Activated naive CD4-positive, alpha-beta T cell treated with anti-CD3 and anti-CD28 coated beads for 36 hours (primary cell): ENCODE measurements at regions not wholly inside any gene's neighbourhood (a gene's known extent, or its start where the extent isn't known, plus 50 kb on each side); places are given as distances from the start of the nearest gene placed in this dataset.

Experiments used
- CTCF ChIA-PET: fragments of 350-600 bp; sonication (Branson Sonifier 250); formaldehyde crosslinking; loops from one replicate; lab custom pipeline; 2021; ENCODE audit warnings: antibody characterized with exemption; lab: Charles Lee
- DNase-seq: peaks from one replicate; pipeline ENCODE4 v3.0.0-alpha.2; 2020
- H3K27ac Mint-ChIP-seq: one replicate; pipeline ENCODE4 v1.8.0; 2021; ENCODE audit warnings: mild to moderate bottlenecking, mixed read lengths
- H3K27me3 Mint-ChIP-seq: one replicate; pipeline ENCODE4 v1.8.0; 2021; ENCODE audit warnings: low read depth, mixed read lengths
- H3K36me3 Mint-ChIP-seq: one replicate; pipeline ENCODE4 v1.8.0; 2021; ENCODE audit warnings: low read depth, mixed read lengths
- H3K4me1 Mint-ChIP-seq: one replicate; pipeline ENCODE4 v1.8.0; 2021; ENCODE audit warnings: low read depth, mixed read lengths
- H3K4me3 Mint-ChIP-seq: one replicate; pipeline ENCODE4 v1.8.0; 2021; ENCODE audit warnings: mild to moderate bottlenecking, moderate library complexity, mixed read lengths
- H3K9me3 Mint-ChIP-seq: one replicate; pipeline ENCODE4 v1.8.0; 2021; ENCODE audit warnings: mixed read lengths
- intact Hi-C: fragments of 100-400 bp; cut with micrococcal nuclease; formaldehyde crosslinking; loops from one replicate; pipeline ENCODE4 v1.15.1; 2023

GRCh38 chr18:40974448-40974847 lies 980.6 kb upstream of the PIK3C3 start:
- CTCF ChIA-PET, result interaction anchor here (0.6 to 0.7 kb wide), 2 partner anchors 43 to 845 kb away, joined by 3 read pairs; no protein-coding TSS in a partner anchor
- H3K4me1 Mint-ChIP-seq, result no peaks in the 10 kb centered on the region
- intact Hi-C loops, result no loop called here
- H3K36me3 Mint-ChIP-seq, result no peaks in the 10 kb centered on the region
- H3K27me3 Mint-ChIP-seq, result no peaks in the 10 kb centered on the region
- no peak for DNase-seq
- no peak overlapping the region for H3K4me3 Mint-ChIP-seq
- H3K9me3 Mint-ChIP-seq, result peaks cover 10% of the 10 kb centered on the region
- H3K27ac Mint-ChIP-seq, result no peak overlapping the region

GRCh38 chr18:40962784-40963183 lies 992.2 kb upstream of the PIK3C3 start:
- CTCF ChIA-PET, result no interaction called here
- intact Hi-C loops, result no loop called here
- no peaks in the 10 kb centered on the region for H3K36me3 Mint-ChIP-seq
- H3K27ac Mint-ChIP-seq, result no peak overlapping the region
- DNase-seq, result no peak
- no peak overlapping the region for H3K4me3 Mint-ChIP-seq
- H3K9me3 Mint-ChIP-seq, result peaks cover 10% of the 10 kb centered on the region
- no peaks in the 10 kb centered on the region for H3K27me3 Mint-ChIP-seq
- no peaks in the 10 kb centered on the region for H3K4me1 Mint-ChIP-seq

GRCh38 chr18:40957533-40958070 lies 997.4 kb upstream of the PIK3C3 start:
- H3K36me3 Mint-ChIP-seq, result no peaks in the 10 kb centered on the region
- DNase-seq, result no peak
- H3K4me3 Mint-ChIP-seq, result no peak overlapping the region
- H3K4me1 Mint-ChIP-seq, result no peaks in the 10 kb centered on the region
- peaks cover 11% of the 10 kb centered on the region for H3K9me3 Mint-ChIP-seq
- H3K27me3 Mint-ChIP-seq, result no peaks in the 10 kb centered on the region
- intact Hi-C loops, result no loop called here
- H3K27ac Mint-ChIP-seq, result no peak overlapping the region
- CTCF ChIA-PET, result no interaction called here

DNA sequence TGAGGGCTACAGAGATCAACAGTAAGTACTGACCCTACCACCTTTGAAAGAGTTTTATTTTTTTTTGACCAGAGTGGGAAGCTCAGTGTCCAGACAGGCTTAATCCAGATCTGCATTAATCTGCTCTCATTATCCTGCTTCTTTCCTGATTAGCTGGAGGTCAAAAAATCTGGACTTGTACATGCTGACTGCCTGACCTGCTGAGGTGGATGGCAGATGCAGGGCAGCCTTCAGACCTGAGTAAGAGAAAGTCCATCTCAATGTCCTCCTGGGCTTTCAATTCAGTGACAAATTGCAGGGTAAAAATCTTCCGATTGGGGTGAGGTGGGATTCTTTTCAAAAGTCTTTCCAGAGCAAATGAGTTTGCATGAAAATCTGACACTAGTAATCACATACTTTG lies 998.8 kb upstream of the PIK3C3 start:
- Mint-ChIP-seq H3K27me3 (no peaks in the 10 kb centered on the region), H3K9me3 (peaks cover 9% of the 10 kb centered on the region), H3K4me1 (no peaks in the 10 kb centered on the region), H3K27ac (no peak overlapping the region), H3K4me3 (no peak overlapping the region), H3K36me3 (no peaks in the 10 kb centered on the region)
- intact Hi-C loops, result no loop called here
- CTCF ChIA-PET, result no interaction called here
- no peak for DNase-seq

GRCh38 chr18:40955351-40955750 lies 999.7 kb upstream of the PIK3C3 start:
- Mint-ChIP-seq H3K9me3 (peaks cover 8% of the 10 kb centered on the region), H3K4me1 (no peaks in the 10 kb centered on the region), H3K4me3 (no peak overlapping the region), H3K27me3 (no peaks in the 10 kb centered on the region), H3K27ac (no peak overlapping the region), H3K36me3 (no peaks in the 10 kb centered on the region)
- CTCF ChIA-PET, result no interaction called here
- intact Hi-C loops, result no loop called here
- DNase-seq, result no peak

DNA sequence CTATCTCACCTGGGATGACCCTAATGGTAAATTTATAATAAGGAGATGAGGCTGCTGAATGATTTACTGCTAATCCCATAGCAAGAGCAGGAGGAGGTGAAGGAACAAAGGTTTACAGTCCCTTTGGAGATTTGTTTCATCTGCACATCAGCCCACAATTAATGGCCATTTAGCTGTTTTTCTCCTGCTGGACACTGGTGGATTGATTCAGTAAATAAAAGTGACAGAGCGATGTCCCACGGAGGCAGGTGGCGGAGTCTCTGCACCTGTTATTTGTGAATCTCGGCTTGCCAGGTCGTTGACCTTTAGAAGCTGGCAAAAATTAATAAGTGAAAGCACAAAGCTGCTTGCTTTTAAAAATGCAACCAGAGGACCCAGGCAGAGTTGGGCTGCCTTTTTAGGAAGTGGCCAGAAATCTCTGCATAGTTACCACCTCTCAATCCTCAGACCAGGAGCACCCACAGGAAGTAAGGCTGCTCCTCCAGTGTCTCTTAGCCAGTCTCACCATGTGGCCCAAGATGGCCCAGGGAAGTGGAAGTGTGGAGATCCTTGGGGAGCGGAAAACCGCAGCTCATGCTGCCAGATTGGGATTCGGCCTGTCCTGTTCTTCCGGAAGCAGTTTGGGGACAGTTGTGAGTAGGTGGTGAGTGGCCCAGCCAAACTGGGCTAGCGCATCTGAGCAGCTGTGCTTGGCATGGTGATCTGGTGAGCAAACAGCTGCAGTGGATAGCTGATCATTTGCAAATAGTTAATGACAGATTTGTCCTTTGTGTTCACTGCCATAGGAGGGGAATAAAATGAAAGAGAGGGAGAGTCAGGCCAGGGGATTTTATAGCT lies 1005.7 kb upstream of the PIK3C3 start:
- intact Hi-C loops, result no loop called here
- Mint-ChIP-seq H3K4me1 (no peaks in the 10 kb centered on the region), H3K36me3 (no peaks in the 10 kb centered on the region), H3K9me3 (peaks cover 19% of the 10 kb centered on the region), H3K27ac (no peak overlapping the region), H3K4me3 (no peak overlapping the region), H3K27me3 (no peaks in the 10 kb centered on the region)
- CTCF ChIA-PET, result no interaction called here
- no peak for DNase-seq

GRCh38 chr18:40944576-40944975 lies 1010.5 kb upstream of the PIK3C3 start:
- Mint-ChIP-seq H3K4me1 (no peaks in the 10 kb centered on the region), H3K27me3 (no peaks in the 10 kb centered on the region), H3K4me3 (no peak overlapping the region), H3K27ac (no peak overlapping the region), H3K9me3 (peaks cover 15% of the 10 kb centered on the region), H3K36me3 (no peaks in the 10 kb centered on the region)
- no peak for DNase-seq
- CTCF ChIA-PET, result no interaction called here
- intact Hi-C loops, result no loop called here

GRCh38 chr18:40939656-40940515 lies 1015.1 kb upstream of the PIK3C3 start:
- no peak for DNase-seq
- CTCF ChIA-PET, result no interaction called here
- intact Hi-C loops, result loop anchor here (5.0 kb wide), 1 partner anchor 807 kb away; no protein-coding TSS in a partner anchor
- H3K27me3 Mint-ChIP-seq, result no peaks in the 10 kb centered on the region
- no peaks in the 10 kb centered on the region for H3K4me1 Mint-ChIP-seq
- peaks cover 13% of the 10 kb centered on the region for H3K9me3 Mint-ChIP-seq
- H3K4me3 Mint-ChIP-seq, result no peak overlapping the region
- no peak overlapping the region for H3K27ac Mint-ChIP-seq
- H3K36me3 Mint-ChIP-seq, result no peaks in the 10 kb centered on the region

DNA sequence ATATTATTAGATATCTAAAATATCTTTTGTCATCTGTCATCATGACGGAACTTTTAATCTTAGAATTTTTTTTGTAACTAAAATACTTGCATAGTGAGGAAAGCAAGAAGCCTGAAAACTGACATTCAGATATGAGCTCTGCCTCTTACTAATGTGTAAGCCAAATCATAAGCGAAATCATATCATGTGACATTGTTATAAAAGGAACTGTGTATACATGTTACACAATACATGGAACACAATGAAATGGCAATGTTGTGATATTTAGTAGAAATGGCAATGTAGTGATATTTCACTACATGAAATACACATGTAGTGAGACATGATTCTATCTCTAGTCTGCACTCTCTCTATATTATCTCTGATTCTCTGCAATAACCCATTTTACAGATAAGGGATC lies 1016.4 kb upstream of the PIK3C3 start:
- Mint-ChIP-seq H3K27ac (no peak overlapping the region), H3K4me3 (no peak overlapping the region), H3K9me3 (peaks cover 13% of the 10 kb centered on the region), H3K4me1 (no peaks in the 10 kb centered on the region), H3K36me3 (no peaks in the 10 kb centered on the region), H3K27me3 (no peaks in the 10 kb centered on the region)
- DNase-seq, result no peak
- intact Hi-C loops, result loop anchor here (5.0 kb wide), 1 partner anchor 809 kb away; no protein-coding TSS in a partner anchor
- CTCF ChIA-PET, result no interaction called here

- DNase-seq, result no peak
- no peak overlapping the region for H3K4me3 Mint-ChIP-seq
- no peaks in the 10 kb centered on the region for H3K36me3 Mint-ChIP-seq
- CTCF ChIA-PET, result interaction anchor here (0.7 kb wide), 1 partner anchor 804 kb away, joined by 3 read pairs; no protein-coding TSS in a partner anchor
- intact Hi-C loops, result loop anchor here (5.0 kb wide), 1 partner anchor 810 kb away; no protein-coding TSS in a partner anchor
- H3K9me3 Mint-ChIP-seq, result peaks cover 9% of the 10 kb centered on the region
- H3K27ac Mint-ChIP-seq, result no peak overlapping the region
- H3K4me1 Mint-ChIP-seq, result no peaks in the 10 kb centered on the region
- H3K27me3 Mint-ChIP-seq, result no peaks in the 10 kb centered on the region
Measured at GRCh38 chr18:40937386-40937785, 1017.6 kb upstream of the PIK3C3 start.

DNA sequence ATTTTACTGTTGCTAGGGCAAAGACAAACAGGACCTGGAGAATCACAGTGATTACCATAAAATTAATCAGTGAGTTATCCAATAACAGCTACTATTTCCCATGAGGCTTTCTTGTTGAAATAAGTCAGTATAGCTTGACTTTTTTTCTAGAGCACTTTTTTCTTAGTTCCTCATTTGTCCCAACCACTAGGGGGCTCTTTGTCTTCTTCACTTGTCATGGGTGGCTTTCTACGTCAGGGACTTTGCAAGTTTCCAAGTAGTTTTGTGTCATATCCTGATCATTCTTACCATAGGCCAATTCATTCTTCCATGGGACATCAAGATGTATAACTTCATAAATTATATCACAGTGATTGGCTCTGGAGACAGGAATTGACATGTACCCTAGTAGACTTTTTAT lies 1019.6 kb upstream of the PIK3C3 start:
- Mint-ChIP-seq H3K27me3 (no peaks in the 10 kb centered on the region), H3K27ac (no peak overlapping the region), H3K36me3 (no peaks in the 10 kb centered on the region), H3K4me3 (no peak overlapping the region), H3K9me3 (peaks cover 12% of the 10 kb centered on the region), H3K4me1 (no peaks in the 10 kb centered on the region)
- CTCF ChIA-PET, result no interaction called here
- no peak for DNase-seq
- intact Hi-C loops, result loop anchor here (5.0 kb wide), 1 partner anchor 812 kb away; no protein-coding TSS in a partner anchor

DNA sequence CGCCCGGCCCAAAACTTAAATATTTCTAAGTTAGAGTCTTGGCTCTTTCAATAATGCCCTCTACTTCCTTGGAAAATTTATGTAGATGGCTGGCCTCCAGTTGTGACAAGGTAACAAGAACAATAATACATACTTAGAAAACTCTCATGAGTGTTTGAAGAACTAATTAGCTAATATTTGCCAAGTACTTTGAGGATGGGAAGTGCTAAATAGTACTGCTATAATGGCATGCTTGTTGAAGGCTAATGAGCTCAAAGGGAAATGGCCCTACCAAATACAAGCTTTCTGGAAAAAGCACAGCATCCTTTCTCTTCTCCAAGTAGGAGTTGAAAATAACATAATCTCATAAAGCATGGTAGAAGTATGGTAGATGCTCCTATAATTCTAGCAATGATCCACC lies 1022.2 kb upstream of the PIK3C3 start:
- Mint-ChIP-seq H3K27ac (no peak overlapping the region), H3K27me3 (no peaks in the 10 kb centered on the region), H3K9me3 (peaks cover 14% of the 10 kb centered on the region), H3K4me1 (no peaks in the 10 kb centered on the region), H3K4me3 (no peak overlapping the region), H3K36me3 (no peaks in the 10 kb centered on the region)
- CTCF ChIA-PET, result no interaction called here
- intact Hi-C loops, result no loop called here
- no peak for DNase-seq
